ENCODE measurements at regions not wholly inside any gene's neighbourhood (a gene's known extent, or its start where the extent isn't known, plus 50 kb on each side); places are given as distances from the start of the nearest gene placed in this dataset.

- no peak for TF ChIP-seq YY1 (IDR thresholded peaks at IDR 0.05; ENCODE audit: insufficient read depth, insufficient read length)
- no peak for TF ChIP-seq ZNF274 (IDR thresholded peaks at IDR 0.05; ENCODE audit: low read depth, low read length)
- no peak for TF ChIP-seq SUZ12 (IDR thresholded peaks at IDR 0.05; ENCODE audit: extremely low read depth, insufficient read depth, insufficient read length)
These were observed 1105.9 kb upstream of the TENM3 start for GRCh38 chr4:181137351-181137750.

All from NT2/D1 (cell line).